DOHH2 (cell line): ENCODE measurements at regions not wholly inside any gene's neighbourhood (a gene's known extent, or its start where the extent isn't known, plus 50 kb on each side); places are given as distances from the start of the nearest gene placed in this dataset.

Experiments used
- CTCF ChIP-seq: fragments of 200-600 bp; sonication (generic); IDR thresholded peaks from one replicate; pipeline ENCODE4 v1.5.1; 2014; ENCODE audit warnings: antibody characterized with exemption, mild to moderate bottlenecking, low read depth, low read length; ENCODE audit not compliant: poor library complexity, severe bottlenecking
- EZH2phosphoT487 ChIP-seq: fragments of 200-600 bp; sonication (generic); IDR thresholded peaks from 2 replicates; pipeline ENCODE4 v1.6.1; 2017; ENCODE audit warnings: borderline replicate concordance, mild to moderate bottlenecking, antibody characterized with exemption, low read length, moderate library complexity, mixed read lengths

- TF ChIP-seq CTCF = no peak
- TF ChIP-seq EZH2phosphoT487 = no peak
Observed at GRCh38 chr16:13338044-13338443, 436.6 kb downstream of the SHISA9 start.
